Right renal cortex interstitium (tissue), 3 donors: ENCODE measurements at regions not wholly inside any gene's neighbourhood (a gene's known extent, or its start where the extent isn't known, plus 50 kb on each side); places are given as distances from the start of the nearest gene placed in this dataset.
A peak's percentile ranks its signal among the peaks of the same experiment; 100 is the strongest.

ENCODE experiments used
- DNase-seq, 3 donors: peaks; one replicate each; pipeline ENCODE4 v3.0.0-alpha.2; 2013; ENCODE audit warnings: low read depth in 3 of 3, low spot score in 2 of 3

DNA sequence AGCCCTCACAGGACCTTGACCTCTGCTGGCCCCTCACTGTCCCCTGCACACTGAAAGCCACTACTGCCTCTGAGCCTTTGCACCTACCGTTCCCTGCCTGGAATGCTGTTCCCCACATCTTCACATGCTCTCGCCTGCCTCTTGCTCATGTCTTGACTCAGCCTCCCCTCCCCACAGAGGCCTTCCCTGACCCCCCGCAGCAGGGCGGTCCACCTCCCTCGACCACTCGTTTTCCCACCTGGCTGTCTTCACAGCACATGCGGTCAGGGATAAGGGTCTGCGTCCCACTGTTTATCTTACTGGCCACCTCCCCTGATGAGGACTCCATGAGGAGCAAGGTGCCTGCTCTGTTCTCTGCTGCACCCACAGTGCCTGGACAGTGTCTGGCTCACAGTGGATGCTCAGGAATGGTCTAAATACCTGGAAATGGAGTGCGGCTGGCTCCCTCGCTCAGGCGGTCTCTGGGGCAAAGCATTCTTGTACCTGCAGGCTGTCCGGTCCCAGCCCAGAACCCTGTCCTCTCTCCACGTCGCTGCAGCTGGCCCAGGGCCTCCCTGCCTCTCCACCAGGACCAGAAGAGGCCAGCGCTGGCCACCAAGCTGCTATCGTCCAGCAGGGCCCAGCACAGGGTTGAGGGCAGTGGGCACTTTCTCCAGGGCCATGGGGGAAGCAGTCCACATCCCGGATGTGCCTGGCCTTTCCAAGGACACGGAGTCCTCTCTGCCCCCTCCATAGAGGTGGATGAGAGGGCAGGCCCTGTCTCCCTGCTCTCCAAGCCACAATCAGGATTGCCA is 107.4 kb downstream of the NCOR2 start:
- DNase-seq, result no peak

DNA sequence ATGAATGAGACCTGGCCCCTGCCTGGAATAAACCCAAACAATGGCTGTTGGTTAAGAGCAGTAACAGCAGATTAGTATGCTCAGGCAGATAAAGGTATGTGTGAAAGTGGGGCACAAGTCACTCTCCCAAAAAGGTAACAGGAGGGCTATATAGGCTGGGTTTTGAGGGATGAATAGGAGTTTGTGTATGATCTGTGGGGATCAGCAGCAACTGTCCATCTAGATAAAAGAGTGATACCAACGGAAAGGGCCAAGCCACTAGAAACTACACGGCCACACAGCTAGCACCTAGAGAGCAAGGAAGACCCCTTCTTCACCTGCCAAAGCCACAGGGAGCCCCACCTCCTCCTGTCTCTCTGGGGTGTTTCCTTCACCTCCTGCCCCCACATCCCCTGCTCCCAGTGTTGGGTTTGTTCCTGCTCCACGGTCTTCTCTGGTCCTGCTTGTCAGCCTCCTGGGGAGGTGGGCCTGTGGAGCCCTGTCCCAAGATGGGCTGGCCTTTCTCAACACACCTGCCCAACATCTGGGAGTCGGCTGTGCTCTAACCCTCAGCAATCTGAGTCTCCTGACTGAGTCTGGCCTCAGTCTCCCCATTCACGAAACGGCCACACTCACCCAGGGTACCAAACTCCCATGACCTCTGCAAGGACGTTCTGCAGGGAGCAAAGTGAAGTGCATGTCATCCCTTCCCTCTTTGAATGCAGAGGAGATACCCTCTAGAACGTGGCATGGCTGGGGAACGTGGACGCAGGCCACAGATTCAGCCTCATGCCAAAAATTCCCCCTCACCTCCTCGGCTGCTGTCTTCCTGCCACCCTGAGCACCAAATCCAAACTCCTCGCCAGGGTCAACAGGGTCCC is 108.2 kb downstream of the NCOR2 start:
- no peak for DNase-seq

DNA sequence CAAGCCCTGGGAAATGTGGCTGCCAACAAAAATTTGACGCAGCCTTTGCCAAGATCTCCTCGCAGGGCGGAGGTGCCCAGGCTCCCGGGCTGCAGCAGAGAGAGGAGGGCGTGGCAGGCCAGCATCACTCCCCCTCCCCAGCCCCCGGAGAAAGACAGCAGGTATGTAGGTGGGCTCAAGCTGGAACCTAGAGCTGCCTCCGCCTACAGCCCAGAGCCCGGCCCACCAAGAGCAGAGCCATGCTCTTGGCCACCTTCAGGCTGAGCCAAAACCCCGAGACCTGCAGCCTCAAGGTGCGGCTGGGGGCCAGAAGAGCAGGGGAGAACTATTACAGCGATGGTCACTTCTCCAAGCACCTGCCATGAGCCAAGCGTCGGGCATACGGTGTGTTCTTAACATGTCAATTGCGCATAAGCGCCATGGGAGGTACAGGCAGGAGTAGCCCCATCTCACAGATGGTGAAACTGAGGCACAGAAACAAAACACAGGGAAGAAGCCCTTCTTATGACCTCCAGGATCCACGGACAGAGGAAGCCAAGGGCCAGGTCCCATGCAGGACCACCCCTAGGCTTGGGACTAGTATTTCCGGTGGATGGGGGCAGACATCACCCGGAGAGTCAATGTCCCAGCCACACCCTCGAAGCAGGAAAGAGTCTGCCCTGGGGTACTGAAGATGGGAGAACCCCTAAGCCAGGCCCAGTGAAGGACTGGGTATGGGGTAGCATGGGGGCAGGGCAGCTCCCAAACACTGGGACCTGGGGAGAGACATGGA is 109.0 kb downstream of the NCOR2 start:
- DNase-seq, result no peak

DNA sequence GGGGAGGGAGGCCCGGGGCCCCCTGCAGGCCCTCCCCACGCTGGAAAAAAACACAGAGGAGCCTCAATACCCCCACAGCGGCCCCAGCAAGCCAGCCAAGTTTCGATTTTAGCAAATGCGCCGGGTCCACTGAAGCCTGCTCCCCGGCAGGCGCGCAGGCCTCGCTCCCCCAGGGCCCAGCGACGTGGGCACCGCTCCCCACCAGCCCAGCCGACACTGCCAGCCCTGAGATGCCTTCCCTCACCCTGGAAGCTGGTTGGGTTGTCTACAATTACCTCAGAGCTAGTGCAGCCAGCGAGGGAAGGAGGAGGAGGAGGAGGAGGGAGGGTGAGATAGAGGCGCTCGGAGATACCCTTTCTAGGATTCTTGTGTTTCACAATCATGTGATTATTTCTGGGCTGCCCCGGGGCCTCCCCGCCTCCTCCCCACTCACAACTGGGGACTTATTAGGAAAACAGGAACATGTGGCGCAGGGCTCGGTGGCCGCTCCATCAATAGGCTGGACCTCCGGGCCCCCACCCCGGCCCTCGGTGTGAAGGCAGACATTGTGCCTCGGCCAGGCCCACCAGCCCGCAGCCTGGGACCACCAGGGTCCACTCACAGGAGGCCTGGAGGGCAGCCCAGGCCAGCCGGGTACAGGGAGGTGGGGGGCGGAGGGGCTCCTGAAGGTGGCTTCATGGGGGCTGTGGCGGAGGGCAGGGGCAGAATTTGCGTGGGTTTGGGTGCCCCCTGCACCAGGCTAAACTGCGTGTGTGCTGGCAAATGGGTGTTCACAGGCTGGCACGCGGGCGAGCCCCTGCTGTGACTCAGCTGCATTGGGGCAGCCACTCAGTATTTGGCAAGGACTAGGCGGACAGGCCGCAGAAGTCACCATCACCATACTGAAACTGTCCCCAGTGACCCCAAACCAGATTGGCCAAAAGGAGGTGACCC is 109.9 kb downstream of the NCOR2 start:
- DNase-seq, result peak in 2 of 3 donors; percentile 36 to 41

DNA sequence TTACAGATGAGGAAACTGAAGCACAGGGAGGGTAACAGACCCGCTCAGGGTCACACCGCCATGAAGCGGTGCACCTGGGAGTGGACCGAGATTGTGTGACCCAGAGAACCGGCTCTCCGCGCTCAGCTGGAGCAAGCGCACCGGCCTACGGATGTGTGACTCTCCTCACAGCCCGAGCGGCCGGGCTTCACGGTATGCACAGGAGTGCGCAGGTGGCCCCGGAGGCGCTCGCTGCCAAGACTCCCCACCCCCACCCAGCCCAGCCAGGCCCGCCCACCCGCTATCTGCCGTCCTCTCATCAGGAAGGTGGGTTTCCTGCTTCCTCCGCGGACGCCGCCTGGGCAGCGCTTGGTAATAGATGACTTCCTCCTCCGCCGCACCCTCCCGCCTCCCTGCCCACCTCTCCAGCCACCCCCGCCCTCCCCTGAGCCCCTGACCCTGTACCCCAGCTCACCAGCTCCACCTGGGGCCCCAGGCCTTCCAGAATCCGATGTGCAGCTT is 110.7 kb downstream of the NCOR2 start:
- DNase-seq, result no peak

DNA sequence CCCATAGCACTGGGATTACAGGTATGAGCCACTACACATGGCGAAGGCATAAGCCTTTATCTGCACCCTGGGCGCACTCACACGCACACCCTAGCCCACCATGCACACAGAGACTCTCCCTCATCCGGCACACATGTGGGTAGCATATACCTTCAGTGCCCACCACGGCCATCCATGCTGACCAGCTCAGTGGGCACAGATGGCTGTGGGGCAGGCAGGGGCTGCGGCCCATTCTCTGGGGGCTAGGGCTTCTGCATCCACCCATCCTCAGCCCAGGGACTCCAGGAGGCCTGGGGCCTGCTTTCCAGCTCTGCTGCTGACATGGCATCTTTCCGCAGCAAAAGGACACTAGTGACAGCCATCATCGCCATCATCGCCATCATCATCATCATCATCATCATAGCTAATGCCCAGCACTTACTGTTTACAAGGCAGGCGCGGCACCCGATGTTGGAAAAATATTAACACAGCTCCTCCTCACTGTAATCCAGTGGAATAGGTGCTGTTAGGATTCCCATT is 111.2 kb downstream of the NCOR2 start:
- DNase-seq, result no peak

DNA sequence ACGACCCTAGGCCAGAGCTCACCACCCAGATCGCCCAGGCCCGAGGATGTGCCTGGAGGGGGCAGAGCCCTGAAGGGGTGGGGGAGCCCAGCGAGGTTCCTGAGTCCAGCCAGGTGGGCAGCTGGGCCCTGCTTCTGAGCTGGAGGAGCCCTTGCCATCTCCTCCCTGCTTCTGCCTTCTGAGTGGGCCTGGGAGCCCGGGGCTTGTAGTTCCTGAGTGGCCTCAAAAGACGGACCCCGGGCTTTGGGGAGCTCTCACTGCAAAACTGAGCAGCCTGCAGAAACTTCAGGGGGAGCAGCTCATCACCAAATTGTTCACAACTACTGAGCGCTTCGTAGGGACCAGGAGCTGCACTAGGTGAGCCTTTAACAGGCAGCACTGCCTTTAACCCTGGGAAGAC is 112.1 kb downstream of the NCOR2 start:
- DNase-seq, result no peak

DNA sequence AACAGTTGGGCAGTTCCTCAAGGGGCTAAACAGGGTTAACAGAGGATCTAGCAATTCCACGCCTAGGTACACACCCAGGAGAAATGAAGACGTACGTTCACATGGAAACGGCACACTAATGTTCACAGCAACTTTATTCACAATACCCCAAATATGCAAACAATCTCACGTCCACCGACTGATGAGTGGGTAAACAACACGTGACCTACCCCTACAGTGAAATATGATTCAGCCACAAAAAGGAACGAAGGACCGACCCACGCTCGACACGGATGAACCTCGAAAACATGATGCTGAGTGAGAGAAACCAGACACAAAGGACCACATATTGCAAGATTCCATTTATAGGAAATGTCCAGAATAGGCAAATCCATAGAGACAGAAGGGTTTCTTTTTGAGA is 112.7 kb downstream of the NCOR2 start:
- DNase-seq, result no peak

DNA sequence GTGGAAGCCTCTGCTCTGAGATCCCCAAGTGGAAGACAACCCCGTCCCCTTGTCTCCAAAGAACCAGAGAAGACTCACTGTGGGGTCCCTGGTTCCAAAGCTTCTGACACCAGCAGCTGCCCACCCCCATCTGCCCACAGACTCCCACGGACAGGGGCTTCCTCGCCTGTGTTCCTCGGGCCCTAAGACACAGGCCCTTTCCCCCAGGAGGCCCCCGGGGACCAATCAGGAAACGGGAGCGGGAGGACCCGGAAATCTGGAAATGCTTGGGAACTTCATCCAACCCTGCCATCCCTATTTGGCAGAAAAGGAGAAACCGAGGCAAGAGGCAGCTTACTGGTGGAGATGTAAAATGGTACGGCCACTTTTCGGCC is 113.1 kb downstream of the NCOR2 start:
- DNase-seq, result no peak

DNA sequence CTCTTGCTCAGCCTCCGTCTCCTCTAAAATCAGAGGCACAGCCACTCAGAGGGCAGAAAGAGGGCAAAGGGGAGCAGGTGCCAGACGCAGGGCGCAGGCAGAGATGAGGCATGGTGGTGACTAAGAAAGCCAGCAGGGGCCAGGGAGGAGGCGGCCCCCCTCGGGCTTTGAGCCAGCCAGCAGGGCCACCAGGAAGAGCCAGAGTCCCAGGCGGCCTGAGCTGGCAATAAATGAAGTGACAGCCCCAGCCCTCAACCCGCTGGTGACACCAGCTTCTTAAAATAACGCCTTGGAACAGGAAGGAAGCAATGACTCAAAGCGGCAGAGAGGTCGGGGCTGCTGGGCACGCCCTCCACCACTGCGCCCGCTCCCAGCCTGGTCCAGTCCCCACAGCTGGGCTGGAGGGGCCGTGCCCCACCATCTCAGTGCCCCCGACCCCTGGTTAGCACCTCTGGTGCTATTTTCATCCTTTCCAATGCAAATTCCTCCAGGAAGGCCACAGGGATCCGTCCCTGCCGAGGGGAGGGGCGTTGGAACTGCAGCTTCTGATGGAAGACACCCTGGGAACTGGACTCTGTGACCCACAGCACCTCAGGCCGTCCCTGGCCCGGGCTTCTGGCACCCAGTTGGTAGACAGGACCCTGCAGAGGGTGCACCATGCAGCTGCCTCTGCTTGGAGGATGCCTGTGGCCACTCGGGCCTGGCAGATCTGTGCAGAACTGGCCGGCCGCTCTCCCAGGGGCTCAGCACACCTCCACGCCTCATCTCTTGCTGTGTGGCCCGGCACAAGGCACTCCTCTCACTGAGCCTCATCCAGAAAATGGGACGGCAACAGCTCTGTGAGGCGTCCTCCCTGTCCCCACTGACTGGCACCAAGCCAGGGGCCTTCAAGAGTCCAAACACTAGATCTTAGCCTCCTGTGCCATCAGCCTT is 113.7 kb downstream of the NCOR2 start:
- no peak for DNase-seq

DNA sequence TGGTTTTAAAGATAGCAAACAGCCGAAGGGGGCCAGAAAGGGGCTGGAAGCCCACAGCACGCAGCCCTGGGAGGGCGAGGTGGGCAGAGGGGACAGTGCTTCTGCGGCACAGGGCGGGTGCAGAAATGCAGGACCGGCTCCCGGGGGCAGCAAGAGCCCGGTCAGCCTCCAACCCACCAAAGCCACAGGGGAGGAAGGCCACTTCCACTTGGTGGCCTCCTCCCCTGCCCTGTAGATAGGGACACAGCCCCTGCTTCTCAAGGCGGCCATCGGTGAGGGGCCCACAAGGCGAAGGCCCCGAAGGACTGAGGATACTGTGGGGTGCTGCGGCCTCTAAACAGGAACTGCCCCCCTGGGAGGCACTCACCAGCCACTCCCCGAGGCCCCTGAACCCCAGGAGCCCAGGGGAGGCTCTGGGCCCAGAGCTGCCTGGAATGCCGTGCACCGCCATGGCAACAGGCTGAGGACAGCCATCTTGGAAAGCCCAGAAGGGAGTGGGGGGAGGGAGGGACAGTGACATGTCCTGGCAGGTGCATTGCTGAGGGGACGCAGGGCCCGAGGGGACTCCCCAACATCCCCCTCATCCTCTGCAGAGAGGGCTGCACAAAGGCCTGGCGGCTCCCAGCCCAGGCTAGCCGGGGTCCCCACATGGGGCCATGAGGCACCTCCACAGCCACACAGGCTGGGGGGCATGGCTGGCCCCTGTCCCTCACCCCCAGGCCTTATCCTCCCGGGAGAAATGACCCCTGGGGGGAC is 114.7 kb downstream of the NCOR2 start:
- no peak for DNase-seq

DNA sequence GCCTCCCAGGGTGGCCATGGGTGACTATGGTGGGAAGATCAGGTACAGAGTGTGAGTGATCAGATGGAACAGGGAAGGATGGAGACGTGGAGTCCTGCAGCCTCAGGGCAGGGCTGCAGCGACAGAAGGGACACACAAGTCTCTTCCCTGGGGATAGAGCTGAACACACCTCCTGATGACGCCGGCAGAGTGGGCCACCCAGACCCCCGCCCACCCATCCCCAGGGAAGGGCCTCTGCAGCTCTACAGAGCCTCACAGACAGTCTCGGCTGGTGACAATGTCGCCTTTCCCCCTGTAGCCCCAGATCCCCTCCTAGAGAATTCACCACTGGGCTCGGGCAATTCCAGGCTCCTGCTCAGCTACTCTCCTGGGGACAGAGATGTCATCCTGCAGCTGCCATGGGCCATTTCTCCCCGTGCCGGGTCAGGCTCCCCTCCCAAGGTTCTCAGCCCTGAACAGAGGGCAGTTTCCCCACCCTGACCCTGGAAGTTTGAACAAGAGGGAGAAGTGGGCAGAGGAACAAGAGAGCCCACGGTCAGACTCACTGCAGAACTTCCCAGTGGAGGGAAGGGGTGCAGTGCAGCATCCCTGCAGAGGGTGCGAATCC is 115.7 kb downstream of the NCOR2 start:
- no peak for DNase-seq

DNA sequence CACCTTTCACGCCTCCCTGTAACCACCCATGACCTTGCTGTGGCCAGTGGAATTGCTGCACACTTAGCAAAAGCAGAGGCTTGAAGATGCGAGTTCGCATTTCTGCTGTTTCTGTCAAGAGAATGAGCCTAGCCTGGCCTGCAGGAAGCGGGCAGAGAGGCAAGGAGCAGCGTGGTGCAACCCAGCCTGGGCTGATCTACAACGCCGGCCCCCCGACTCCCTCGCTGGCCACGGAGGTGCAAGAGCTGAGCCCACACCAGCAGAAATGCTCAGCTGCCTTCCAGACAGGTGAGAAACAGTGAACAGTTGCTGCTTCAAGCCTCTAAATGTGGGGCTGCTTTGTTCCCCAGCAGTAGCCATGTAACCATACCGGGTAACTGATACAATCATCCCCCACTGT is 116.4 kb downstream of the NCOR2 start:
- DNase-seq, result no peak

DNA sequence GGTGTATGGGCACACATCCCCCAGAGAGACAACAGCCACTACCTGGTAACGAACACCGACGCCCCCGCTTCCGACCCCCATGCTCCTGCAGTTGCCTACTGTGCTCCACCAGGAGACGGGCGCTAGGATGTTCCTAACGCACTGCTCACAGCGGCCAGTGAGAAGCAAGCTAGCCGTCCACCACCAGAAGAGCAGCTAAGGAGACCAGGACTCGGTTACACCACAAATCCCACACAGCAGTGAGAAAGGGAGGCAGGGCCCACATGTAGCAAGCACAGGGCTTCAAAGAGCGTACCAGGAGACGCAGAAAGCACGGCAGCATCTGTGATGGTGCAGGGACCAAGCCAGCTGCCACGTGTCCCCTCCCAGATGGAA is 117.0 kb downstream of the NCOR2 start:
- no peak for DNase-seq

DNA sequence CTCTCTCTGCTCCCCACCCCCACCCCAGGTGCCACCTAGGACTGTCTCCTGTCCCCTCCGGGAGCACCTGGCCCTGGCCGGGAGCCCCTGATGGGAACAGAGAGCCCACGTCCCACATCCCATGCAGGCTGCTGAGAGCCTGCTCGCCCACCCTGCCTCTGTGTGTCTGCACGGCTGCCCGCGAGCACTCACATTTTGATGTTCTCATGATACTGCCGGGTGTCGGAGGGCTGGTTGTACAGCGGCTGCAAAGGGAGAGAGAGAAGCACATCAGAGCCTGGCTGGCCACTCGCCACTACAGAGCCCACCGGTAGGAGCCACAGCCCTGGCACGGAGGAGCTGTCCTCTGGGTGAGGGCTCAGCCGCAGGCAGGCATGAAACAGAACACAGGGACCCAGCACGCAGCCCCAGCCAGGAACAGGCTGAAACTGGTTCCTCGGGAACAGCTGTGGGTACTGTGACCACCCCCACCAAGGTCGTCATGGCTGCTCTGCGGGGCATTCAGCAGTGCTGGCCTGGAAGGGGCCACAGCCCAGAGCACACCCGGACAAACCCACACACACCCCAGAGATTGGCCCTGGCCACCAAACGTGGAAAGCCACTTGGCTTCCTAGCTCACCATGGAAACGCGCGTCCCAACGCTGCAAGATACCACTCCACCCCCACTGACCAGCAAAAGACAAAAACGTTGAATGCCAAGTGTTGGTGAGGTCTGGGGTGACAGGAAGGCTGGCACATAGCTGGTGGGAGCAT is 117.6 kb downstream of the NCOR2 start:
- DNase-seq, result no peak

DNA sequence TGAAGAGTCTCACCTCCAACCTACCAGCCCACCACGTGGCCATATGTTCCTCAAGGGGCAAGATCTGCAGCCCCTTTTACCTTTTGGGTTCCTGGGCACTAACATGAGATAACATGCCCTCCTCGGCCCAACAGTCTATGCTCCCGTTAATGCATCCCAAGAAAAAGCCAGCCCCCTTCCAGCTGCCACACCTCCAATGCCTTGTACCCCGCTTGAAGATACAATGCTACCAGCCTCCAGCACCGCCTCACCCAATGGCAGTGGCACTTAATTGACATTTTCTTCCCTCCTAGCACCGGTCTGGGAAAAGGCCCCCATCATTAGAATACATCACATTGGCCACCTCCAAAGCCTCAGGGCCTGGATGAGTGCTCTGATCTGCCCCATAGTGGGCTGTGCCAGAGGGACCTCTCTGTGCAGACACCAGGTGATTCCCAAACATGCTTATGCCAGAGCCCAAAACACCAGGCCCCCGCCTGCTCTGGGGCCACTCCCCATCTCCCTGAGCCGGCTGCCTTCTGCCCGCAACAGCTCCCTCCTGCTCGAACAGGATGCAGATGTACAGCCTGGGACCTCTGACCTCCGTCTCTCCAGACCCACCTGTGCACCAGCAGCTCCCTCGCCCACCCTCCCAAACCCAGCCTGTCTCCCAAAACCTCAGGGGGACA is 118.3 kb downstream of the NCOR2 start:
- DNase-seq, result no peak
